ENCODE measurements at regions not wholly inside any gene's neighbourhood (a gene's known extent, or its start where the extent isn't known, plus 50 kb on each side); places are given as distances from the start of the nearest gene placed in this dataset.

DNA sequence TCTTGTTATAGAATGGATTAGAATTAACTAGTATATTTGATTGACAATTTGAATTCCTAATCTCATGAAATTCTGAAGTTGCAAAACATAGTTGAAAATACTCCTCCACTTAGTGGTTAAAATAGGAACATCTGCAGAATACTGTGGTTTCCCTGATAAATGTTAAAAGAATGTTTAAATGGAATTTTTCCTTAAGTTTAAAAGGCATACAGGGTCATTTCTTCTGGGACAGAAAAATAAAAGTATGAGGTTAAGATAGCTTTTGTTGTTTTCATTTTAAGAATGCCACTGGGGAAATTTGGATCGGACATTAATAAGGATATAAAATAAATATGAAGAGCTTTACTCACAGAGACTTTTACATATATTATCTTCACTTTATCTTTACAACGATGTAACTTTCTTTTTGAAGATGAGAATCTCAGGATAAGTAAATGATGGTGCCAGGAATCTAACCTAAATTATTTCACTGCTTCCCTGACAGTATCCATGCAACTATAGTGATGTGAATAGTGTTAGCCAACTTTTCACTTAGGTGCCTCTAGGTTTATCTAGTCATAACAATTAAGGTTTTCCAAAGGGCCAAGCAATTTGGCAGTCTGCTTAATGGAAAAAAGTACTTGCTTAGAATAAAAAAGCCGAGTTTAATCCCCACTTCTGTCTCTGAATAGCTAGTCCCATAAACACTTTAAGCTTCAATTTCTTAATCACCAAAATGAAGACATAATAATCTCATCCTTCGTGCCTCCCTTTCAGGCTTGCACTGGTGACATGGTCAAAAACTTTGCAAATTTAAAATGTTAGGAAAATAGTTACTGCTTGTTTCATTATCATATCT, 151.8 kb upstream of the STK17B start:
- no peak overlapping the region for H3K4me3 ChIP-seq (ENCODE audit: insufficient read length, low read depth)
- H3K27me3 ChIP-seq (ENCODE audit: insufficient read depth, insufficient read length) = no peaks in the 10 kb centered on the region
- no peak for TF ChIP-seq SUZ12 (IDR thresholded peaks at IDR 0.05; ENCODE audit: extremely low read depth, insufficient read depth, insufficient read length)
- no peak for TF ChIP-seq ZNF274 (IDR thresholded peaks at IDR 0.05; ENCODE audit: low read depth, low read length)
- no peak for TF ChIP-seq YY1 (IDR thresholded peaks at IDR 0.05; ENCODE audit: insufficient read depth, insufficient read length)
- no peak overlapping the region for H3K9ac ChIP-seq (ENCODE audit: insufficient read length, low read depth)
- DNase-seq (ENCODE audit: low read depth, low spot score) = no peak
- no peaks in the 10 kb centered on the region for H3K4me1 ChIP-seq (ENCODE audit: insufficient read depth, insufficient read length)
- no peaks in the 10 kb centered on the region for H3K9me3 ChIP-seq (ENCODE audit: insufficient read depth, low read length)
- H3K36me3 ChIP-seq (ENCODE audit: insufficient read depth, insufficient read length, low read length) = no peaks in the 10 kb centered on the region

DNA sequence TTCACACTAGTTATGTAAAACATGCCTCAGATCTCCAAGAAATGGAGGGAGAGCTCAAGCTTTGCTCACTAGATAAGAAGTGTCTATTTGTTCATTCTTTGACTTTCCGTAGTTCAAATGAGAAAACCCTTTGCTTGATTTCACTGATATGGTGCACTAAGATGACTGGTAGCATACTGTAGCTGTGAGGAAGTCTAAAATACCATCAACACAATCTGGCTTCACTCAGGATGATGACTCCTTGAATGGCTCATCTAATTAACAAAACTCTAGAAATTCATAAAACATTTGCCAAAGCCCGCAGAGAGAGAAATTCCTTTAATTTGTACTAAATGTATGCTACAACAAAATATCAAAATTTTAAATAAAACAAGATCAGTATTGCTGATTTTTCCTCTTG, 152.8 kb upstream of the STK17B start:
- H3K36me3 ChIP-seq (ENCODE audit: insufficient read depth, insufficient read length, low read length) = no peaks in the 10 kb centered on the region
- no peaks in the 10 kb centered on the region for H3K27me3 ChIP-seq (ENCODE audit: insufficient read depth, insufficient read length)
- H3K4me1 ChIP-seq (ENCODE audit: insufficient read depth, insufficient read length) = no peaks in the 10 kb centered on the region
- no peaks in the 10 kb centered on the region for H3K9me3 ChIP-seq (ENCODE audit: insufficient read depth, low read length)
- no peak overlapping the region for H3K4me3 ChIP-seq (ENCODE audit: insufficient read length, low read depth)
- TF ChIP-seq SUZ12 (IDR thresholded peaks at IDR 0.05; ENCODE audit: extremely low read depth, insufficient read depth, insufficient read length) = no peak
- TF ChIP-seq ZNF274 (IDR thresholded peaks at IDR 0.05; ENCODE audit: low read depth, low read length) = no peak
- no peak for TF ChIP-seq YY1 (IDR thresholded peaks at IDR 0.05; ENCODE audit: insufficient read depth, insufficient read length)
- DNase-seq (ENCODE audit: low read depth, low spot score) = no peak
- no peak overlapping the region for H3K9ac ChIP-seq (ENCODE audit: insufficient read length, low read depth)

DNA sequence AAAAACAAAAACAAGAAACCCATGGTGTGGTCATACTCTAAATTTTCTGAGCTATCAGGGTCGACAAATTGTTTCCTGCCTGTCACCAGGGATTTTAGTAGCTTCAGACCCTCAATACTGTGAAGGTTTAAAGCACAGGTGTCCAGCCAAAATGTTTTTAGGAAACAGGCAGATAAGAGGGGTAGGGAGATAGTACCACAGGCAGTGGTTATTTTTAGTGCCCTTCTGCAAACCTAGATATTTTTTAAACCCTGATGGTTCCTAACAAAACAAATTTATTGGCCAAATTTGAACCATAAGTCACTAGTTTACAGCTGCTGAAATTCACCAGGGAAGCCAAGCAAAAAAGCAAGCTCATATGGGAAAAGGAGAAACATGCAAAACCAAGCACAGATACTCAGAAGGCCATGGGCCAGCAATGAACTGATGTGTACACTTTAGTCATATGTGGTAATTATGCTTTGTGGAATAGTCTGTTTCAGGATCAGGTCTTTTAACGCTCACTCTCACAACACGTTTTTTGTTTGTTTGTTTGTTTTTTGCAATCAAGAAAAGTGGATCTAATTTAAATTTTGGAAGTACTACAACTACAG, 156.8 kb upstream of the STK17B start:
- Histone ChIP-seq H3K9me3 (ENCODE audit: insufficient read depth, low read length) (no peaks in the 10 kb centered on the region), H3K27me3 (ENCODE audit: insufficient read depth, insufficient read length) (no peaks in the 10 kb centered on the region), H3K4me3 (ENCODE audit: insufficient read length, low read depth) (no peak overlapping the region), H3K36me3 (ENCODE audit: insufficient read depth, insufficient read length, low read length) (no peaks in the 10 kb centered on the region), H3K9ac (ENCODE audit: insufficient read length, low read depth) (no peak overlapping the region), H3K4me1 (ENCODE audit: insufficient read depth, insufficient read length) (no peaks in the 10 kb centered on the region)
- TF ChIP-seq YY1 (IDR thresholded peaks at IDR 0.05; ENCODE audit: insufficient read depth, insufficient read length) (no peak), ZNF274 (IDR thresholded peaks at IDR 0.05; ENCODE audit: low read depth, low read length) (no peak), SUZ12 (IDR thresholded peaks at IDR 0.05; ENCODE audit: extremely low read depth, insufficient read depth, insufficient read length) (no peak)
- no peak for DNase-seq (ENCODE audit: low read depth, low spot score)

DNA sequence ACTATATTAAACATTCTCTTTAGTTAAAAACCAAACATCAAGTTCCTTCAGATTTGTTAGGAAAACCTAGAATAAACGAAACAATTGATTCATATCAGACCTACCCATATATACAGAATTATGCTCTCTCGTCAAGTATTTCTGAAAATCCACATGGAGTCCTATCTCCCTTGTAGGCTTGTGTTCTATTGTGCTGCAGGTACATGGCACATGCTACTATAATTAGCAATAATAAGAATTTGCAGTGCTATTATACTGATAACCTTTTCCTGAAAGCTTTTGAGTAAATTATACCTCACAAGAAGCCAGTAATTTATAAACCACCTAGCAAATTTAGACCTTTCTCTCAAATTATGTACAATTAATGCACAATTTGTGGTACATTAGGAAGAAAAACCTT, 158.6 kb upstream of the STK17B start:
- H3K9ac ChIP-seq (ENCODE audit: insufficient read length, low read depth) = no peak overlapping the region
- H3K36me3 ChIP-seq (ENCODE audit: insufficient read depth, insufficient read length, low read length) = no peaks in the 10 kb centered on the region
- TF ChIP-seq SUZ12 (IDR thresholded peaks at IDR 0.05; ENCODE audit: extremely low read depth, insufficient read depth, insufficient read length) (no peak), ZNF274 (IDR thresholded peaks at IDR 0.05; ENCODE audit: low read depth, low read length) (no peak), YY1 (IDR thresholded peaks at IDR 0.05; ENCODE audit: insufficient read depth, insufficient read length) (no peak)
- no peaks in the 10 kb centered on the region for H3K4me1 ChIP-seq (ENCODE audit: insufficient read depth, insufficient read length)
- no peaks in the 10 kb centered on the region for H3K27me3 ChIP-seq (ENCODE audit: insufficient read depth, insufficient read length)
- no peak overlapping the region for H3K4me3 ChIP-seq (ENCODE audit: insufficient read length, low read depth)
- DNase-seq (ENCODE audit: low read depth, low spot score) = no peak
- H3K9me3 ChIP-seq (ENCODE audit: insufficient read depth, low read length) = no peaks in the 10 kb centered on the region

DNA sequence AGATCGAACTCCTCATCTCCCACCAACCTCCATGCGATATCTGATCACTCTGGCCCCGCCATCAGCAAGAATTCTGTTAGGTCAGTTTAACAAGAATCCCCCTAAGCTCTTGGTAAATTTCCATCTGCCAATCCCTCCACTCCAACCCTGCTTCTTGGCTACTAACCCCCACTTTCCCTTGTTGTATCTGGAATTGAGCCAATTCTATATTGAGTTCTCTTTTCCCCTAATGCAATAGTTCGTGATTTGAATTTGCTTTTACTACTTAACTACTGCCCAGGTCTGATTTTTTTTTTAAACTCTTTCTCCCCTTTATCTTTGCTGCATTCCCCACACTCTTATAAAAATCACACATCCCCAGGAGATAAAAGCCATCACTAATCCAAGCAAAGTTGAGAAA, 159.3 kb upstream of the STK17B start:
- Histone ChIP-seq H3K27me3 (ENCODE audit: insufficient read depth, insufficient read length) (no peaks in the 10 kb centered on the region), H3K9me3 (ENCODE audit: insufficient read depth, low read length) (no peaks in the 10 kb centered on the region), H3K9ac (ENCODE audit: insufficient read length, low read depth) (no peak overlapping the region), H3K4me3 (ENCODE audit: insufficient read length, low read depth) (no peak overlapping the region), H3K4me1 (ENCODE audit: insufficient read depth, insufficient read length) (no peaks in the 10 kb centered on the region), H3K36me3 (ENCODE audit: insufficient read depth, insufficient read length, low read length) (no peaks in the 10 kb centered on the region)
- no peak for DNase-seq (ENCODE audit: low read depth, low spot score)
- TF ChIP-seq SUZ12 (IDR thresholded peaks at IDR 0.05; ENCODE audit: extremely low read depth, insufficient read depth, insufficient read length) (no peak), ZNF274 (IDR thresholded peaks at IDR 0.05; ENCODE audit: low read depth, low read length) (no peak), YY1 (IDR thresholded peaks at IDR 0.05; ENCODE audit: insufficient read depth, insufficient read length) (no peak)

DNA sequence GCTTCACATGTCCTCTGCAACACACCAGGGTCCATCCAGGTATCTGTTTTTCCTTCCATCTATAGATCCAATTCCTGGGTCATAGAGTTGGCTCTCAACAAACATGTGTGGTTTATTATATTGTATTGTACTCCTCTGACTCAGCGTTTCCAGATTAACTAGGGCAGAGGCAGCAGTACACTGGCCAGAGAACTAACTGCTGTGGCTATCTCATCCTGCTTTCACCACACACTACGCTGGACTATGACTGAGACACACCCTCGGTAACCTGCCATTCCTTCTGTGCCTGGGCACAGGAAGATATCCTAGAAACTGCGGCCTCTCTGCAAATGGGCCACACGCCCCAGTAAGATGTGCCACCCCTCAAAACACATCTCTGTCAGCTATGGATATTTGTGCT, 159.8 kb upstream of the STK17B start:
- no peak for DNase-seq (ENCODE audit: low read depth, low spot score)
- no peaks in the 10 kb centered on the region for H3K27me3 ChIP-seq (ENCODE audit: insufficient read depth, insufficient read length)
- H3K9ac ChIP-seq (ENCODE audit: insufficient read length, low read depth) = no peak overlapping the region
- H3K4me1 ChIP-seq (ENCODE audit: insufficient read depth, insufficient read length) = no peaks in the 10 kb centered on the region
- no peaks in the 10 kb centered on the region for H3K9me3 ChIP-seq (ENCODE audit: insufficient read depth, low read length)
- no peaks in the 10 kb centered on the region for H3K36me3 ChIP-seq (ENCODE audit: insufficient read depth, insufficient read length, low read length)
- no peak overlapping the region for H3K4me3 ChIP-seq (ENCODE audit: insufficient read length, low read depth)
- no peak for TF ChIP-seq YY1 (IDR thresholded peaks at IDR 0.05; ENCODE audit: insufficient read depth, insufficient read length)
- no peak for TF ChIP-seq ZNF274 (IDR thresholded peaks at IDR 0.05; ENCODE audit: low read depth, low read length)
- TF ChIP-seq SUZ12 (IDR thresholded peaks at IDR 0.05; ENCODE audit: extremely low read depth, insufficient read depth, insufficient read length) = no peak

DNA sequence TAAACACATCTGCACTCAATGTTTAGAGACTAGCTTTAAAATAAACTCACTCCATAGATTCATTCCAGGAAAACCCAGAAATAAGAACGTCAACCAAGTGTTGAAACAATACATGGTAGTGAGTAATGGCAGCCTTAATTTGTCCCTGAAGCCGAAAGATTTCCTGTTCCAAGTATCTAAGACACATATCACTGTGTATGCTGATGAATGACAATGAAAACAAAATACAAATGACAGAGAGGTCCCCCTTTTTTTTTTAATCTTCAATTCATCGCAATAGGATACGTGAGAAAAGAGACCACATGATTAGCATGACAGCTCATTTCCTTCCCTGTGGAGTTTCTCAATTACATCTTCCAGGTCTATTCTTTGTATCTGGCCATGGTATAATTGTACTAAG, 160.5 kb upstream of the STK17B start:
- no peak overlapping the region for H3K9ac ChIP-seq (ENCODE audit: insufficient read length, low read depth)
- no peaks in the 10 kb centered on the region for H3K36me3 ChIP-seq (ENCODE audit: insufficient read depth, insufficient read length, low read length)

More for the DNA sequence above, 160.5 kb upstream of the STK17B start:
- Histone ChIP-seq H3K4me3 (ENCODE audit: insufficient read length, low read depth) (no peak overlapping the region), H3K9me3 (ENCODE audit: insufficient read depth, low read length) (no peaks in the 10 kb centered on the region), H3K4me1 (ENCODE audit: insufficient read depth, insufficient read length) (no peaks in the 10 kb centered on the region), H3K27me3 (ENCODE audit: insufficient read depth, insufficient read length) (no peaks in the 10 kb centered on the region)
- no peak for DNase-seq (ENCODE audit: low read depth, low spot score)
- no peak for TF ChIP-seq YY1 (IDR thresholded peaks at IDR 0.05; ENCODE audit: insufficient read depth, insufficient read length)
- TF ChIP-seq SUZ12 (IDR thresholded peaks at IDR 0.05; ENCODE audit: extremely low read depth, insufficient read depth, insufficient read length) = no peak
- TF ChIP-seq ZNF274 (IDR thresholded peaks at IDR 0.05; ENCODE audit: low read depth, low read length) = no peak
